ENCODE measurements at regions not wholly inside any gene's neighbourhood (a gene's known extent, or its start where the extent isn't known, plus 50 kb on each side); places are given as distances from the start of the nearest gene placed in this dataset.

- TF ChIP-seq CHD7 (IDR thresholded peaks at IDR 0.05; ENCODE audit: insufficient replicate concordance, low read length) = no peak
Measured at GRCh38 chr5:148012801-148013200, 51.0 kb upstream of the SPINK5 start (continued).

All from H1 (cell line).